HG03025 (cell line): ENCODE measurements at regions not wholly inside any gene's neighbourhood (a gene's known extent, or its start where the extent isn't known, plus 50 kb on each side); places are given as distances from the start of the nearest gene placed in this dataset.
"Not testable (repeated sequence)": the region's sequence is repeated elsewhere in the genome, so short reads cannot be mapped to it uniquely, and the experiment has no call there.

Source experiments
- ATAC-seq: cut with Tn5 transposase; IDR thresholded peaks from one replicate; pipeline ENCODE4 v1.9.1; 2021; ENCODE audit warnings: mild to moderate bottlenecking, moderate library complexity; ENCODE audit not compliant: unreplicated experiment, low FRiP score

DNA sequence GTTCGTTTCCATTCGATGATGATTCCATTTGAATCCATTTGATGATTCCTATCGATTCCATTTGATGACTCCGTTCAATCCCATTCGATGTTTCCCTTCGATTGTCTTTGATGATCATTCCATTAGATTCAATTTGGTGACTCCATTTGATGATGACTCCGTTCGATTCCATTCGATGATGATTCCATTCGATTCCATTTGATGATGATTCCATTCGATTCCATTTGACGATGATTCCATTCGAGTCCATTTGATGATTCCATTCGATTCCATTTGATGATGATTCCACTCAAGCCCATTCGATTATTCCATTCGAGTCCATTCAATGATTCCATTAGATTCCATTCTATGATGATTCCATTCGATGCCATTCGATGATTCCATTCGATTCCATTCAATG is 2730.6 kb downstream of the RPIA start:
- ATAC-seq, result not testable (repeated sequence)

DNA sequence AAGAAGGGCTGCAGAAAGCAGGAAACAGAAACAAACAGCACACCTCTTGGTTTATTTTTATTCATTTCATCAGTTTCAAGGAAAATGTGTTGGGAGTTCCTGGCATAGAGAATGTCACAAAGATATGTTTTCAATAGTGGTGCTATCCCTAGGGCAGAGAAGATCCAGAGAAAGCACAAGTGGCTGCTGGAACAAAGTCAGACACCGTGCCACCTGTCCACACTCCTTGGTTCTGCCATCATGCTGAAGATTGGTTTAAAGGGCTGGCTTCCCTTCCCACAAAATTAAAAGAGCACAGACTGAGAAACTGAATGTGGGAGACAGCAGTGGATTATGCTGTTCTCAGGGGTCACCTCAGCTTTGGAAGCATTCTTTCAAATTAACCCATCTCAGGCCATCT is 2735.7 kb downstream of the RPIA start:
- not testable (repeated sequence) for ATAC-seq

DNA sequence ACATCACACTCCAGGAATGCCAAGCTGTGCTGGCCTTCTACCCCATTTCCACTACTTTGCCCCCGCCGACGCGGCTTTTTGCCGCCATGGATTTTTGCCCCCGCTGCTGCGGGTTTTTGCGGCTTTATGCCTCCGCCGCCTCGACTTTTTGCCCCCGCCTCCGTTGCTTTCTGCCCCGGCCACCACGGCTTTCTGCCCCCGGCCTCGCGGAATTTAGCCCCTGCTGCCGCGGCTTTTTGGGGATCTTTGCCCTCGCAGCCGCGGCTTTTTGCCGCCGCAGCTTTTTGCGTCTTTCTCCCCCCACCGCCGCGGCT is 2750.4 kb downstream of the RPIA start:
- ATAC-seq, result not testable (repeated sequence)

DNA sequence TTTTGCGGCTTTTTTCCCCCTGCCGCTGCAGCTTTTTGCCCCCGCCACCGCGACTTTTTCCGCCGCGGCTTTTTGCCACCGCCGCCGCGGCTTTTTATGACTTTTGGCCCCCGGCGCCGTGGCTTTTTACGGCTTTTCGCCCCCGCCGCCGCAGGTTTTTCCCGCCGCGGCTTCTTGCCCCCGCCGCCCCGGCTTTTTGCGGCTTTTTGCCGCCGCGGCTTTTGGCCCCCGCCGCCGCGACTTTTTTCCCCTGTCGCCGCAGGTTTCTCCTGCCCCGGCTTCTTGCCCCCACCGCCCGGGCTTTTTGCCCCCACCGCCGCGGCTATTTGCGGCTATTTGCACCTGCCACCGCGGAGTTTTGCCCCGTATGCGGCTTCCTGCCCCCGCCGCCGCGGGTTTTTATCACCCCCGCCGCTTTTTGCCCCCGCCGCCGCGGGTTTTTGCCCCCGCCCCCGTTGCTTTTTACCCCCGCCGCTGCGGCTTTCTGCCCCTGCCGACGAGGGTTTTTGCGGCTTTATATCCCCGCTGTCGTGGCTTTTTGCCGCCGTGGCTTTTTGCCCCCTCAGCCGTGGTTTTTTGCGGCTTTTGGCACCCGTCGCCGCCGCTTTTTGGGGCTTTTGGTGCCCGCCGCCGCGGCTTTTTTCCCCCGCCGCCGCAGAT is 2750.9 kb downstream of the RPIA start:
- ATAC-seq, result no peak

DNA sequence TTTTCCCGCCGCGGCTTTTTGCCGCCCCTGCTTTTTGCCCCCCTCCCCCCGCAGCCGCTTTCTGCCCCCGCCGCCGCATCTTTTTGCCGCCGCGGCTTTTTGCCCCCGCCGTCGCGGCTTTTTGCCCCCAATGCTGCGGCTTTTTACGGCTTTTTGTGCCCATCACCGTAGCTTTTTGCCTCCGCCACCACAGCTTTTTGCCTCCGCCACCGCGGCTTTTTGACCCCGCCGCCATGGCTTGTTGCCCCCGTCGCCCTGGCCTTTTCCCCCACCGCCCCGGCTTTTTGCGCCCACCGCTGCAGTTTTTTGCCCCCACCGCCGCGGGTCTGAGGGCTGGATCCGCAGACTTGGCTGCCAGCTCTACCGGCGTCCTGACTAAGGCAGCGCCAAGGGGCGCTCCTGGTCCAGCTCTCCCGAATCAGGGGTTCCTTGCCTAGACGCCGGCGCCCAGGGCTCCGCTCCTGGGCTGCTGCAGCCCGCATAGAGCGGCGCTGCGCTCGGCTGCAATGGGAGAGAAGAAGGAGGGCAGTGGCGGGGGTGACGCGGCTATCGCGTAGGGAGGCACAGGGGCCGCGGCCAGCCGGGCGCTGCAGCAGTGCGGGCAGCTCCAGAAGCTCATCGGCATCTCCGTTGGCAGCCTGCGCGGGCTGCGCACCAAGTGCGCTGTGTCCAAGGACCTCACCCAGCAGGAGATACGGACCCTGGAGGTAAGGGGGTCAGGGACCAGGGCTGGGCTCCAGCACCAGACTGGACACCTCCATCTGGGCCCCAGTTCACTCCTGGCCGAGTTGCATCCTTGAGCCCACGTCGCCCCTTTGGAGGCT is 2751.6 kb downstream of the RPIA start:
- not testable (repeated sequence) for ATAC-seq

DNA sequence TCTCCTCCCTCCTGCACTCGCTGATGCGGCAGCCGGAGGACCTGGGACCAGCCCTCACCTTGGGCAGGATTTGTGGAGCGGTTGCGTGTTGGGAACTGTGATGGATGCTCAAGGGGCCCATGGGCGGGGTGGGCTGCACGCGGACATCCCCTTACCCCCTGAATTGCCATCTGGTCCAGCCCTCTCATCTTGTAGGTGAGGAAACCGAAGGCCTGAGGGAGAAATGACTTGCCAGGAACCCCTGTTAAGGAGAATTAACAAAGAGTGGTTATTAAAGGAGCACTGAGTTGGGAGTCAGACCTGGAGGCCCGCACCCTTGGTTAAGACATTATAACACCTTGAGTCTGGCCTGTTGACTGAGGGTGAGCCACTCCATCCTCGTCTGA is 2752.2 kb downstream of the RPIA start:
- ATAC-seq, result not testable (repeated sequence)

DNA sequence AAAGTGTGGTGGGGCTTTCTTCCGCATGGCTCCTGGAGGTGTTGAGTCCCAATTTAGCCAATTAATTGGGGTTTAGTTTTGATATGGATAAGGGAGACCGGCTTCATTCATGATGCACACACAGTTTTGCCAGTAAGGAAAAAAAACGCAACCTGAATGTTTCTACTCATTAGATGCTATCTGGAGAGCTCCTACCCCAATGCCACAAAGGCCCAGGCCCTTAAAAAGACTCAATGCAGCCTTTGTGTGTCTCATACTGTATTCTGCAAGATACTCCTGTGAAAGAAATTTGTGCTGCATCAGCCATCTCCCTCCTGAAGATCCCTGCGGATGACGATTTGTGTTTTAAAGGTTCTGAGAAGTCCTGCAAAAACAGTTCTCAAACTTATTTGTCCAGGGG is 2754.2 kb downstream of the RPIA start:
- ATAC-seq, result not testable (repeated sequence)

DNA sequence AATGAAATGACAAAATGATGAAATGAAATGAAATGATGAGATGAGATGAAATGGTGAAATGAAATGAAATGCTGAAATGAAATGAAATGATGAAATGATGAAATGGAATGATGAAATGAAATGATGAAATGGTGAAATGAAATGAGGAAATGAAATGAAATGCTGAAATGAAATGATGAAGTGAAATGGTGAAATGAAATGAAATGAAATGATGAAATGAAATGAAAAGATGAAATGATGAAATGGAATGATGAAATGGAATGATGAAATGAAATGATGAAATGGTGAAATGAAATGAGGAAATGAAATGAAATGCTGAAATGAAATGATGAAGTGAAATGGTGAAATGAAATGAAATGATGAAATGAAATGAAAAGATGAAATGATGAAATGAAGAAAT is 2755.0 kb downstream of the RPIA start:
- ATAC-seq, result not testable (repeated sequence)

DNA sequence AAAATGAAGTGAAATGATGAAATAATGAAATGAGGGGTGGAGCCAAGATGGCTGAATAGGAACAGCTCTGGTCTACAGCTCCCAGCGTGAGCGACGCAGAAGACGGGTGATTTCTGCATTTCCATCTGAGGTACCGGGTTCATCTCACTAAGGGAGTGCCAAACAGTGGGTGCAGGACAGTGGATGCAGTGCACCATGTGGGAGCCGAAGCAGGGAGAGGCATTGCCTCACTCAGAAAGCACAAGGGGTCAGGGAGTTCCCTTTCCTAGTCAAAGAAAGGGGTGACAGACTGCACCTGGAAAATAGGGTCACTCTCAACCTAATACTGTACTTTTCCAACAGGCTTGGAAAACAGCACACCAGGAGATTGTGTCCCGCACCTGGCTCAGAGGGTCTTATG is 2755.4 kb downstream of the RPIA start:
- ATAC-seq, result not testable (repeated sequence)

DNA sequence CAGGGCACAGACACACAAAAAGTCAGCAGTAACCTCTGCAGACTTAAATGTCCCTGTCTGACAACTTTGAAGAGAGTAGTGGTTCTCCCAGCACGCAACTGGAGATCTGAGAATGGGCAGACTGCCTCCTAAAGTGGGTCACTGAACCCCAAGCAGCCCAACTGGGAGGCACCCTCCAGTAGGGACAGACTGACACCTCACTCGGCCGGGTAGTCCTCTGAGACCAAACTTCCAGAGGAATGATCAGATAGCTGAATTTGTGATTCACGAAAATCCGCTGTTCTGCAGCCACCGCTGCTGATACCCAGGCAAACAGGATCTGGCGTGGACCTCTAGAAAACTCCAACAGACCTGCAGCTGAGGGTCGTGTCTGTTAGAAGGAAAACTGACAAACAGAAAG is 2756.0 kb downstream of the RPIA start:
- ATAC-seq, result not testable (repeated sequence)

DNA sequence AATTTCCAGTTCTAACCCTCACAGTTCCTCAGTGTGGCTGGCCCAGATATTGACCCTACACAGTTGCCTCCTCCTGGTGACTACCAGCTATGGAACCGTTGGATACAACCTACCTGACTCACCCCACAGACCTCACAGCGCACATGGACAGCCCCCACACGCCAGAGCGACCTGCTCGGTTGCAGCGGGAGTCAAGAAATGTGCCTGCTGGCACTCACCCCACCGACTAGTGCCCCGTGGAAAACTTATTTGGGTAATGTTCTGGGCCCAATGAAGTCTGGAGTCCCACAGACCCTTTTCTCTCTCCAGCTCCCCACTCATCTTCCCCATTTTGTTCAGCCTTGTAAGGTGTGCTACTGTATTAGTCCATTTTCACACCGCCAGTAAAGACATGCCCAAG is 2770.8 kb downstream of the RPIA start:
- ATAC-seq, result not testable (repeated sequence)

DNA sequence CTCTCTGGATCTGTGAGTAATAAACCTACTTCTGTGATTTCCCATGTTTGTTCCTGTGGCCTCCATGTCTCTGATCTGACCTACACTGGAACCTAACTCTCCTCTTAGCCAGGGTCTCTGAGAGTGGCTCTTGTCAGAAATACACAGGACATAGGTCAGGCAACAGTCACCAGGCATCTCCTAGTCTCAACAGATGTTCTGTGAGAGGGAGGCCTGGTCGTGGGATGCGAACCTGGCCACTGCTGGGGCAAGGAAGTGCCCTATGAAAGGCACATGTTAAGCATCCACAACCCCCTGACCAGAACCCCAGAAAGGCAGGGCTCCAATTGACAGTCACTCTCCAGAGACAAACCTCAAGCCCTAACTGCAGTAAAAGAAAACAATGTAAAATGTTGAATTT is 2771.5 kb downstream of the RPIA start:
- not testable (repeated sequence) for ATAC-seq

DNA sequence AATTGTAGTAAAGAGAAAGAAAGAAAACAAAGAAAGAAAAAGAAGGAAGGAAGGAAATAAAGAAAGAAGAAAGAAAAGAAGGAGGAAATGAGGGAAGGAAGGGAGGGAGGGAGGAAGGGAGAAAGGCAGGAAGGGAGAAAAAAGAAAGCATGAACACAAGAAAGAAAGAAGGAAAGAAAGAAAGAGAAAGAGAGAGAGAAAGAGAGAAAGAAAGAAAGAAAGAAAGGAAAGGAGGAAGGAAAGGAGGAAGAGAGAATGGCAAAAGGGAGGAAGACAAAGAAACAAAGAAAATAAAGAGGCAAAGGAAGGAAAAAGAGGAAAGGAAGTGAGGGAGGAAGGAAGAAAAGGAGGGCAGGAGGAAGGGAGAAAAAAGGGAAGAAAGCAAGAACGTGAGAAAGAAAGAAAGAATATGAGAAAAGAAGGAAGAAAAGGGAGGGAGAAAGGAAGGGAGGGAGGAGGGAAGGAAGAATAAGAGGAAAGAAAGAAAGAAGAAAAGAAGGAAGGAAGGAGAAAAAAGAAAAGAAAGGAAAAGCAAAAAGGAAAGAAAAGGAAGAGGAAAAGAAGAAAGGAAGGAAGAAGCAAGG is 2775.4 kb downstream of the RPIA start:
- not testable (repeated sequence) for ATAC-seq

DNA sequence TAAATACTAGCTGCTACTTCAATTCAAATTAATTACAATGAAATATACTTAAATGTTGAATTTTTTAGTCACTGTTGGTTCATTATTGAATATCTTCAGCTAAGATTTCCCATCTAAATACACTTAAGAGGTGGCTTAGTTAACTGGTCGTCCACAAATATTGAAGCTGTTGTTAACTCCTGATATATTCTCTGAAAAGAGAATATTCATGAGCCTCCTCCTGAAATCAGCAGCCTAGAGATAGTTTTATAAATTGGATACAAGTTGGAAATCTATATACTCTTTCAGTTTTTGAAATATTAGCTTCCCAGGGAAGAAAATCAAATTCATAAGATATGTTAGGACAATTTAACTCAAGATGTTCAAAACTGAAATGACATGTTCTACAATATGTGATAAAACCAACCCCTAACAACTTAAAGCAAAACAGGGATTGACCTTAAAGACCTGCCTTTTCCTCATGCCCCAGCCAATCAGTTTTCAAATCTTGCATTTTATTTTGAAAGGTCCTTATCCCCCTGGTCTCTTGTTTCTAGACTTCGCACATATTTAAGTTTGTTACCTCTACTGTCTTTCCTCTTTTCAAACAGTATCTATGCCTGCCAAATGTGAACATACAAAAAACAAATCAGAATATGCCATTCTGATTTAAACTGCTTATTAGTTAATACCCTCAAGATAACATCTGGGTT is 2784.9 kb downstream of the RPIA start:
- not testable (repeated sequence) for ATAC-seq

DNA sequence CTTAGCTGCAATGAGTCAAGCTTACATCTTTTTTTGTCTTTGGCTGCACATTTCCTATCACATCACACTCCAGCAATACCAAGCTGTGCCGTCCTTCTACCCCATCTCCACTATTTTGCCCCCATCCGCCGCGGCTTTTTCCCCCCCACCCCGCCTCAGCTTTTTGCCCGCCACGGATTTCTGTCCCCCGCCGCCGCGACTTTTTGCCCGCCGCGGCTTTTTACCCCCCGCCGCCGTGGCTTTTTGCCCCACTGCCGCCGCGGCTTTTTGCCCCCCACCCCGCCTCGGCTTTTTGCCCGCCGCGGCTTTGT is 2785.4 kb downstream of the RPIA start:
- ATAC-seq, result not testable (repeated sequence)

DNA sequence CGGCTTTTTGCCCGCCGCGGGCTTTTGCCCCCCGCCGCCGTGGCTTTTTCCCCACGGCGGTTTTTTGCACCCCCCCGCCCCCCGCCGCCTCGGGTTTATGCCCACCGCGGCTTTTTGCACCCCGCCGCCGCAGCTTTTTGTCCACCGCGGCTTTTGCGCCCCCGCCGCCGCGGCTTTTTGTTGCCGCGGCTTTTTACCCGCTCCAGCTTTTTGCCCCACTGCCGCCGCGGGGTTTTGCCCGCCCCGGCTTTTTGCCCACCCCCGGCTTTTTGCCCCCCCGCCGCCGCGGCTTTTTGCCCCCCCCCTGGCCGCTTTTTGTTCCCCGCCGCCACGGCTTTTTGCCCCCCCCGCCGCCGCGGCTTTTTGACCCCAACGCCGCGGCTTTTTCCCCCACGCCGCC is 2785.8 kb downstream of the RPIA start:
- ATAC-seq, result not testable (repeated sequence)

DNA sequence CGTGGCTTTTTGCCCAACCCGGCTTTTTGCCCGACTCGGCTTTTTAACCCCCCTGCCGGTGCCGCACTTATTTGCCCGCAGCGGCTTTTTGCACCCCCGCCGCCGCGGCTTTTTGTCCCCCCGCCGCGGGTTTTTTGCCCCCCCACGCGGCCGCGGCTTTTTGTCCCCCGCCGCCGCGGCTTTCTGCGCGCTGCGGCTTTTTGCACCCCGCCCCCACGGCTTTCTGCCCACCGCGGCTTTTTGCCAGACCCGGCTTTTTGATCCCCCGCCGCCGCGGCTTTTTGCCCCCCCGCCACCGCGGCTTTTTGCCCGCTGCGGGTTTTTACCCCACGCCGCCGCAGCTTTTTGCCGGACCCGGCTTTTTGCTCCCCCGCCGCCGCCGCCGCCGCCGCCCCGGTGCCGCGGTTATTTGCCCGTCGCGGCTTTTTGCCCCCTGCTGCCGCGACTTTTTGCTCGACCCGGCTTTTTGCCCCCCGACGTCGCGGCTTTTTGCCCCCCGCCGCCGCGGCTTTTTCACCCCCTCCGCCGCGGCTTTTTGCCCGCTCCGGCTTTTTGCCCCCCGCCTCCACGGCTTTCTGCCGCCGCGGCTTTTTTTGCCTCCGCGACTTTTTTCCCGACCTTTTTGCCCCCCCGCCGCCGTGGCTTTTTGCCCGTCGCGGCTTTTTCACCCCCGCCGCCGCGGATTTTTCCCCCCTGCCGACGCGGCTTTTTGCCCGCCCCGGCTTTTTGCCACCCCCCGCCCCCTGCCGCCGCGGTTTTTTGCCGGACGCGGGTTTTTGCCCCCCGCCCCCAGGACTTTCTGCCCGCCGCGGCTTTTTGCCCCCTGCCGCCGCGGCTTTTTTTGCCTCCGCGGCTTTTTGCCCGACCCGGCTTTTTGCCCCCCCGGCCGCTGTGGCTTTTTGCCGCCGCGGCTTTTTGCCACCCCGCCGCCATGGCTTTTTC is 2786.5 kb downstream of the RPIA start:
- no peak for ATAC-seq

DNA sequence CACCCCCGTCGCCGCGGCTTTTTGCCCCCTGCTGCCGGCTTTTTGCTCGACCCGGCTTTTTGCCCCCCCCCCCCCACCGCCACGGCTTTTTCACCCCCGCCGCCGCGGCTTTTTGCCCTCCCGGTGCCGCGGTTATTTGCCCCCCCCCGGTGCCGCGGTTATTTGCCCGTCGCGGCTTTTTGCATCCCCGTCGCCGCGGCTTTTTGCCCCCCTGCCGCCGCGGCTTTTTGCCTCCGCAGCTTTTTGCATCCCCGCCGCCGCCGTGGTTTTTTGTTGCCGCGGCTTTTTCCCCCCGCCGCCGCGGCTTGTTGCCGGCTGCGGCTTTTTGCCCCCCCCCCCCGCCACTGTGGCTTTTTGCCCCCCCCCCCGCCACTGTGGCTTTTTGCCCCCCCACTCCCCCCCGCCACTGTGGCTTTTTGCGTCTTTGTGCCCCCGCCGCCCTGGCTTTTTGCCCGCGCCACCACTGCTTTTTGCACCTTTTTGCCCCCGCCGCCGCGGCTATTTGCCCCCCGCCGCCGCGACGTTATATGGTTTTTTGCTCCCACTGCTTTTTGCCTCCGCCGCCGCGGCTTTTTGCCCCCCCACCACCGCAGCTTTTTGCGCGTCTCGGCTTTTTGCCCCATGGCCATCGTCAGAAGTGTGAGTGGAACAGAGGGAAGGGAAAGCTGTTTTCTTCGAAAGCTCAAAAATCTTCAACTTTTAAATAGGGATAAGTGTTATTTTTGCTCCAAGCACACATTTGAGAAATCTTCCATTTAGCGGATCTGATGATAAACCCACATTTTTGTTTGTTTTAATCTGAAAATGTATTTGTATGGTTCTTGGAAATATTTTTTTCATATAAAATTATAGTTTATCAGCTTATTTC is 2787.6 kb downstream of the RPIA start:
- ATAC-seq, result not testable (repeated sequence)

DNA sequence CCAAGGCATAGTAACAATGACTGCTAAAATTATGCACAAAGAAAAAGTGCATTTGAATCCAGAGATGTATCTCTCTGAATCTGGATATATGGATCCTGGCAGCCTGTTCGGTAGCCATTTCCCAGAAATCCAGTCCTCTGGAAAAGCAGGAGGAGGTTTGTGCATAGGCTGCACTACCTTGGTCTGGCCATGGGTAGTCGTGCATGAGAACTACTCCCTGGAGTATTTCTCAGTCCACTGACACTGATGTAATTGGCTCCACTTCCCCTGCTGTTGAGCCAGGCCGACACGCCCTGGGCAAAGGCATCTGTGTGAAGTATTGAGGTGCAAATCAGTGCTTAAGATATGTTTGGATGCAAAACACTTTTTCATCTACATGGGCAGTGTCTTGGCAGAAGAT is 2793.8 kb downstream of the RPIA start:
- not testable (repeated sequence) for ATAC-seq
